ENCODE measurements at regions not wholly inside any gene's neighbourhood (a gene's known extent, or its start where the extent isn't known, plus 50 kb on each side); places are given as distances from the start of the nearest gene placed in this dataset.
A peak's percentile ranks its signal among the peaks of the same experiment; 100 is the strongest.

DNA sequence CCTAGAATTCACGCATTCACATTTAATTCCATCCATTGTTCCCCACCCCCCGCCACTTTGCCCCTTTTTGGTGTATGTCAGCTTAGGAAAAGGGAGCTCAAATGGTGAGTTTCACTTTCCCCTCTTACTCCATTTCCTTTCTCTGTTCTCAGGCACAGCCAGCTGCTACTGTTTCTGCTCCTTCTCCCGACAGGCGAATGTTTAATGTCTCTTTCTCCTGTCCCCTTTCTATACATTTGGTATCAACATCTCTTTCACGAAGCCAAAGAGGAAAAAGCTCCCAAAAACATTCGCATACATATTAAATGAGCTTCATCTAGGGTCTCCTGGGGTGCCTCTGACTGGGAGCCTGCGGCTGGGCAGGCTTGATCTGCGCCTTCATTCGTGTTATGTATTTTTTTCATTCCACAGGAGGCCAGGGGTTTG lies 124.2 kb upstream of the SATB2 start:
- WGBS, 2 donors: 31 to 43% methylated on average over 9 of the region's 9 CpGs
- peaks cover 0 to 3% (median 2%) of the 10 kb centered on the region in 3 donors for H3K27me3 ChIP-seq (ENCODE audit: control insufficient read depth in 3 of 3, insufficient read depth in 3 of 3, low read length in 2 of 3)
- no peak overlapping the region for H3K4me3 ChIP-seq
- ATAC-seq (ENCODE audit: insufficient read depth, low FRiP score): no peak
- H3K4me1 ChIP-seq (ENCODE audit: control insufficient read depth in 5 of 5, insufficient read depth in 5 of 5, low read length in 5 of 5): peaks cover 0 to 17% (median 0%) of the 10 kb centered on the region in 5 donors
- TF ChIP-seq, protein P1, sequence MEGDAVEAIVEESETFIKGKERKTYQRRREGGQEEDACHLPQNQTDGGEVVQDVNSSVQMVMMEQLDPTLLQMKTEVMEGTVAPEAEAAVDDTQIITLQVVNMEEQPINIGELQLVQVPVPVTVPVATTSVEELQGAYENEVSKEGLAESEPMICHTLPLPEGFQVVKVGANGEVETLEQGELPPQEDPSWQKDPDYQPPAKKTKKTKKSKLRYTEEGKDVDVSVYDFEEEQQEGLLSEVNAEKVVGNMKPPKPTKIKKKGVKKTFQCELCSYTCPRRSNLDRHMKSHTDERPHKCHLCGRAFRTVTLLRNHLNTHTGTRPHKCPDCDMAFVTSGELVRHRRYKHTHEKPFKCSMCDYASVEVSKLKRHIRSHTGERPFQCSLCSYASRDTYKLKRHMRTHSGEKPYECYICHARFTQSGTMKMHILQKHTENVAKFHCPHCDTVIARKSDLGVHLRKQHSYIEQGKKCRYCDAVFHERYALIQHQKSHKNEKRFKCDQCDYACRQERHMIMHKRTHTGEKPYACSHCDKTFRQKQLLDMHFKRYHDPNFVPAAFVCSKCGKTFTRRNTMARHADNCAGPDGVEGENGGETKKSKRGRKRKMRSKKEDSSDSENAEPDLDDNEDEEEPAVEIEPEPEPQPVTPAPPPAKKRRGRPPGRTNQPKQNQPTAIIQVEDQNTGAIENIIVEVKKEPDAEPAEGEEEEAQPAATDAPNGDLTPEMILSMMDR (IDR thresholded peaks at IDR 0.05; ENCODE audit: control extremely low read depth, extremely low read depth): no peak
- no peak overlapping the region for H3K27ac ChIP-seq (ENCODE audit: low read depth in 1 of 2, low read length in 1 of 2)
- no peaks in the 10 kb centered on the region for H3K9me3 ChIP-seq (ENCODE audit: control insufficient read depth in 4 of 4, insufficient read depth in 3 of 4, low read length in 3 of 4)
- H3K9ac ChIP-seq (ENCODE audit: insufficient read depth in 1 of 2, low read length in 2 of 2): peak overlapping the region; percentile 18 to 80
- H3K36me3 ChIP-seq (ENCODE audit: control insufficient read depth in 4 of 4, insufficient read depth in 4 of 4, low read length in 4 of 4): no peaks in the 10 kb centered on the region
- peak; percentile 35 to 74 (median 67) for DNase-seq

- no peak for DNase-seq
- no peak overlapping the region for H3K27ac ChIP-seq (ENCODE audit: low read depth in 1 of 2, low read length in 1 of 2)
These were observed 123.7 kb upstream of the SATB2 start for GRCh38 chr2:199581408-199581807.

DNA sequence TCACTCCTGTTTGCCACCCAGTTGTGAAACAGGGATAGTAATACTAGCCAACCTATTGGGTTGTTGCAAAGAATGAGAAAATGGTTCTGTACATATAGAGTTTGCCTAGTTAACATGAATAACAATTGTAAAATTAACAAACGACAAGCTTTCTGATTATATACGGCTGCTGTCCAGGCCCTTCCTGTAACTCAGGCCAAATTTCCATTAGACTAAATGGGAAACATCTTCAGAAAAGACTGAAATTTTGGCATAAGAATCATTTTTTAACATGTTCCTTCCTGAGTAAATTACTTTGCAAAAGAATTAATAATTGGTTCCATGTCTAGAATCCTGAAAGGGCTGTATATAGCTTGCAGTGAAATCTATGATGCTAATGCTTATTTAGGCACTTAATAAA lies 117.7 kb upstream of the SATB2 start:
- TF ChIP-seq, protein P1 (IDR thresholded peaks at IDR 0.05; ENCODE audit: control extremely low read depth, extremely low read depth): no peak
- Histone ChIP-seq H3K9ac (ENCODE audit: insufficient read depth in 1 of 2, low read length in 2 of 2) (no peak overlapping the region), H3K4me1 (ENCODE audit: control insufficient read depth in 5 of 5, insufficient read depth in 5 of 5, low read length in 5 of 5) (no peaks in the 10 kb centered on the region), H3K4me3 (no peak overlapping the region), H3K9me3 (ENCODE audit: control insufficient read depth in 4 of 4, insufficient read depth in 3 of 4, low read length in 3 of 4) (no peaks in the 10 kb centered on the region), H3K36me3 (ENCODE audit: control insufficient read depth in 4 of 4, insufficient read depth in 4 of 4, low read length in 4 of 4) (no peaks in the 10 kb centered on the region), H3K27me3 (ENCODE audit: control insufficient read depth in 3 of 3, insufficient read depth in 3 of 3, low read length in 2 of 3) (peaks cover 0 to 4% (median 0%) of the 10 kb centered on the region in 3 donors), H3K27ac (ENCODE audit: low read depth in 1 of 2, low read length in 1 of 2) (no peak overlapping the region)
- WGBS, 2 donors: 59 to 62% methylated on average over 2 of the region's 2 CpGs
- DNase-seq (peak in 2 of 3 donors; percentile 51 to 60), ATAC-seq (ENCODE audit: insufficient read depth, low FRiP score) (no peak)

More at GRCh38 chr2:199581408-199581807, 123.7 kb upstream of the SATB2 start:
- Histone ChIP-seq H3K9ac (ENCODE audit: insufficient read depth in 1 of 2, low read length in 2 of 2) (peak overlapping the region; percentile 18 to 80), H3K4me1 (ENCODE audit: control insufficient read depth in 5 of 5, insufficient read depth in 5 of 5, low read length in 5 of 5) (peaks cover 0 to 17% (median 0%) of the 10 kb centered on the region in 5 donors), H3K27me3 (ENCODE audit: control insufficient read depth in 3 of 3, insufficient read depth in 3 of 3, low read length in 2 of 3) (peaks cover 0 to 3% (median 2%) of the 10 kb centered on the region in 3 donors), H3K36me3 (ENCODE audit: control insufficient read depth in 4 of 4, insufficient read depth in 4 of 4, low read length in 4 of 4) (no peaks in the 10 kb centered on the region), H3K4me3 (no peak overlapping the region), H3K9me3 (ENCODE audit: control insufficient read depth in 4 of 4, insufficient read depth in 3 of 4, low read length in 3 of 4) (no peaks in the 10 kb centered on the region)
- TF ChIP-seq, protein P1 (IDR thresholded peaks at IDR 0.05; ENCODE audit: control extremely low read depth, extremely low read depth): no peak
- no peak for ATAC-seq (ENCODE audit: insufficient read depth, low FRiP score)
- WGBS, 2 donors: 46 to 65% methylated on average over 4 of the region's 4 CpGs

DNA sequence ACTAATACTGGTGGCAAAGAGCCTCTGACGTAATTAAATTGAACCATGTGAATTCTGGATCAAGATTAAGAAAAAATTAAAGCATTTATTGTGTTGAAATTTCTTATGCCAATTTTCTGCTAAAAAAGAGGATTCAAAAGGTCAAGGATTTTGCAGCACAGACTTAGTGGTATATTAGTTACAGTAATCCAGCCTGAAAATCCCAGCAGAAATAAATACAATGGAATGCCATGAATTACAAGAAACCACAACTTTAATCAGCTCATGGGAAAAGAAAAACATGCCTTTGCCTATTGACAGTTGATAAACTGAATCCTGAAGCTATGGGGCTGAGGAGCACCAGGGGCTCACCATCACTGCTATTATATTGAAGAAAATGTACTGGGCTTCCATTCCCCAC lies 114.8 kb upstream of the SATB2 start:
- H3K4me1 ChIP-seq (ENCODE audit: control insufficient read depth in 5 of 5, insufficient read depth in 5 of 5, low read length in 5 of 5): no peaks in the 10 kb centered on the region
- DNase-seq (no peak), ATAC-seq (ENCODE audit: insufficient read depth, low FRiP score) (no peak)
- H3K27me3 ChIP-seq (ENCODE audit: control insufficient read depth in 3 of 3, insufficient read depth in 3 of 3, low read length in 2 of 3): peaks cover 0 to 4% (median 0%) of the 10 kb centered on the region in 3 donors
- no peak overlapping the region for H3K9ac ChIP-seq (ENCODE audit: insufficient read depth in 1 of 2, low read length in 2 of 2)
- no peak overlapping the region for H3K27ac ChIP-seq (ENCODE audit: low read depth in 1 of 2, low read length in 1 of 2)
- TF ChIP-seq, protein P1 (IDR thresholded peaks at IDR 0.05; ENCODE audit: control extremely low read depth, extremely low read depth): no peak
- WGBS, 2 donors: 89 to 96% methylated on average over 1 of the region's 1 CpG
- no peaks in the 10 kb centered on the region for H3K9me3 ChIP-seq (ENCODE audit: control insufficient read depth in 4 of 4, insufficient read depth in 3 of 4, low read length in 3 of 4)
- H3K36me3 ChIP-seq (ENCODE audit: control insufficient read depth in 4 of 4, insufficient read depth in 4 of 4, low read length in 4 of 4): no peaks in the 10 kb centered on the region
- no peak overlapping the region for H3K4me3 ChIP-seq
